ENCODE measurements at regions not wholly inside any gene's neighbourhood (a gene's known extent, or its start where the extent isn't known, plus 50 kb on each side); places are given as distances from the start of the nearest gene placed in this dataset.
A peak's percentile ranks its signal among the peaks of the same experiment; 100 is the strongest.
"Not testable (repeated sequence)": the region's sequence is repeated elsewhere in the genome, so short reads cannot be mapped to it uniquely, and the experiment has no call there.

- no peak for DNase-seq (ENCODE audit: low spot score)
Observed at GRCh38 chr9:134546746-134547145, 94.9 kb upstream of the COL5A1 start.

- DNase-seq (ENCODE audit: low spot score): no peak
Observed at GRCh38 chr9:134547161-134548100, 94.2 kb upstream of the COL5A1 start.

DNA sequence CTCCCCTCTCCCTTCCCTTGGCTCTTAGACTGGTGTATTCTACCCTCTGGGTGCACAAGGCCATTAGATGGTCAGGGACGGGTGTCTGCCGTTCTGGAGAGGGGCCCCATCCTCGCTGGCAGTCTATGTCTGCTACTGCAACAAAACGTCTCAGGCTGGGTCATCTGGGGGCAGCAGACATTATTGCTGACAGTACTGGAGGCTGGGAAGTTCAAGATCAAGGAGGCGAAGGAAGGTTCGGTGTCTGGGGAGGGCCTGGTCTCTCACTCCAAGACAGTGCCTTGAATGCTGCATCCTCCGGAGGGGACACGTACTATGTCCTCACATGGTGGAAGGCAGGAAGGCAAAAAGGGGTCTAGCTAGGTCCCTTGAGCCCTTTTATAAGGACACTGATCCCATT lies 93.4 kb upstream of the COL5A1 start:
- no peak for DNase-seq (ENCODE audit: low spot score)

GRCh38 chr9:134548618-134549017 lies 93.0 kb upstream of the COL5A1 start:
- DNase-seq (ENCODE audit: low spot score): no peak

GRCh38 chr9:134549336-134549735 lies 92.3 kb upstream of the COL5A1 start:
- DNase-seq (ENCODE audit: low spot score): no peak

DNA sequence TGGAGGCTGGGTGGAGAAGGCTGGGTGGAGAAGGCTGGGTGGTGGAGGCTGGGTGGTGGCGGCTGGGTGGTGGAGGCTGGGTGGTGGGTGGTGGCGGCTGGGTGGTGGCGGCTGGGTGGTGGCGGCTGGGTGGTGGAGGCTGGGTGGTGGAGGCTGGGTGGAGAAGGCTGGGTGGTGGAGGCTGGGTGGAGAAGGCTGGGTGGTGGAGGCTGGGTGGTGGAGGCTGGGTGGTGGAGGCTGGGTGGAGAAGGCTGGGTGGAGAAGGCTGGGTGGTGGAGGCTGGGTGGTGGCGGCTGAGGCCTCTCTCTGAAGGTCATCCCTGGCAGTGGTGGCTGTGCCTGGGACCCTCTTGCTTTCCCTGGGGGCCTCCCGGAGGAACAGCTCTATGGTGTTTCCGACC lies 91.5 kb upstream of the COL5A1 start:
- not testable (repeated sequence) for DNase-seq (ENCODE audit: low spot score)

GRCh38 chr9:134550584-134550983 lies 91.0 kb upstream of the COL5A1 start:
- no peak for DNase-seq (ENCODE audit: low spot score)

DNA sequence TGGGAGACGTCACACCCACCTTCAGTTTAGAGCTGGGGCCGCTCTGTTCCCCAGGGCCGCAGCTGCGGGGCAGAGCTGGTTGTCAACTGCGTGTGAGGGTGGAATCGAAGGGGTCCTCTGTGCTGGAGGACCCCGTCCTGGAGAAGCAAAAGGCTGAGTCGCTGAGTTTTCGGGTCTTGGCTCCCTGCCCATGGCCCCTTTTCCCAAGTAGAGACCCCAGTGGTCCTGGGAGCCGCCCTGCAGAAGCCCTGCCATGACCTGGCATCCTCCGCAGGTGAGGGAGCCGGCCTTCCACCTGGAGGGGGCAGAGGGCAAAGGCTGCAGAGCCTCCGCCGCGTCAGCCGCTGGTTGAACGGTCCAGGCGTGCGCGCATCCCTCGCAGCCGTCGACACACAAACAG lies 90.4 kb upstream of the COL5A1 start:
- no peak for DNase-seq (ENCODE audit: low spot score)

DNA sequence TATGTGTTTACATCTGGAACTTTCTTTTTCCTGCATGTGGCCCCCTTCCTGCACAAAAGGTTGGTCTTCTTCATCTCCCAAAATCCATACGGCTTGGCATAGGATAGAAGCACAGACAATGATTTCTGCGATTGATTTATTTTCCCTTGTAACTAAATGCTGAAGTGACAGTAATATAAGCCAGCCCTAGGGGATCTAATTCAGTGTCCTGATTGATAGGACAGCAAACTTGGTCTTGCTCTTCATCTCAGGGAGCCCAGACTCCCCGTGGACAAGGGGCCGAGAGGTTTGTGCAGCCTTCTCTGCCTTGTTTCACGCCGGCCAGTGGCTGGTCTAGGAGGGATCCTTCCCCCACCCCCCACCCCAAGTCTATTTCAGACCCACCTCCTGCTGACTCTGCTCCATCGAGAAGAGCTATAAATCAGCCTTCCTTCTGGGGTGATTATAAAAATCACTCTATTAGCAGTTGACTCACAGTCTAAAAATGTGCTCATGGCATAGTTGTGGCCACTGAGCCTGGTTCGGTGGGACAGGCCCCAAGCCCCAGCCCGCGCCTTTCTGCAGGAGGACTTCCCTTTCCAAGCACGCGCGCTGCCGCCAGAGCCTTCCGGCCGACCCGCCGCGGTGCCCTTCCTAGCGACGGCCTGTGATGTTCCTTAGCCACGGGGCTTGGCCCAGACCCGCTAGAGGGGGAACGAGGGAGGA lies 89.8 kb upstream of the COL5A1 start:
- peak; percentile 69 for DNase-seq (ENCODE audit: low spot score)

DNA sequence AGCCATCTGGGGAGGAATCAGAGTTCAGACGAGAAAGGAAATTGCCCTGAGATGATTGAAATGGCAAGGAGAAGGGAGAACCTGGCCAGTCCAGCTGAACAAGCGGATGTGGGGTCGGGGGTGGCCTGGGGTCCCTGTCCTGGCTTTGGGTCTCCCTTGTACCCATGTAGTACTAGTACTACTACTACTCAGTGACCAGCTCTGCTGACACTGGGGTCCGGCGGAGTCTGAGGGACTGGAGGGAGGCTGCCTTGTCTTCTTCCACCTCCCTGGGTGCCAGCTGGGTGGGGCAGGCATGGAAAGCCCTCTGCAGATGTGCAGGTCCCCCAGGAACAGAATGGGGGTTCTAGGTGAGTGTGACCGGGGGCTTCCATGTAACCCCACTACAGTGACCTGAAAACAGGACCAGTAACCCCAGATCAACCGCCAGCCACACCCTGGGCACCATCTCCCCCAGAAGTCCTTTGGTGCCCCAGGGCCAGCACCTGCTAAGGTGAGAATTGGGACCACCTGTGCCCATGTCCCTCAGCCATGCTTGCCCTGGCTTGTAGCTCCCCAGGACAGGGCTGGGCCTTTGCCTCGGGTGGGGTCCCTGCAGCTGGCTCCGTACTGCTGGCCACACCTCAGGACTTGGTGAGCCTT lies 89.1 kb upstream of the COL5A1 start:
- DNase-seq (ENCODE audit: low spot score): no peak

- no peak for DNase-seq (ENCODE audit: low spot score)
Observed at GRCh38 chr9:134553061-134553891, 88.3 kb upstream of the COL5A1 start.

GRCh38 chr9:134553996-134554372 lies 87.6 kb upstream of the COL5A1 start:
- no peak for DNase-seq (ENCODE audit: low spot score)

DNA sequence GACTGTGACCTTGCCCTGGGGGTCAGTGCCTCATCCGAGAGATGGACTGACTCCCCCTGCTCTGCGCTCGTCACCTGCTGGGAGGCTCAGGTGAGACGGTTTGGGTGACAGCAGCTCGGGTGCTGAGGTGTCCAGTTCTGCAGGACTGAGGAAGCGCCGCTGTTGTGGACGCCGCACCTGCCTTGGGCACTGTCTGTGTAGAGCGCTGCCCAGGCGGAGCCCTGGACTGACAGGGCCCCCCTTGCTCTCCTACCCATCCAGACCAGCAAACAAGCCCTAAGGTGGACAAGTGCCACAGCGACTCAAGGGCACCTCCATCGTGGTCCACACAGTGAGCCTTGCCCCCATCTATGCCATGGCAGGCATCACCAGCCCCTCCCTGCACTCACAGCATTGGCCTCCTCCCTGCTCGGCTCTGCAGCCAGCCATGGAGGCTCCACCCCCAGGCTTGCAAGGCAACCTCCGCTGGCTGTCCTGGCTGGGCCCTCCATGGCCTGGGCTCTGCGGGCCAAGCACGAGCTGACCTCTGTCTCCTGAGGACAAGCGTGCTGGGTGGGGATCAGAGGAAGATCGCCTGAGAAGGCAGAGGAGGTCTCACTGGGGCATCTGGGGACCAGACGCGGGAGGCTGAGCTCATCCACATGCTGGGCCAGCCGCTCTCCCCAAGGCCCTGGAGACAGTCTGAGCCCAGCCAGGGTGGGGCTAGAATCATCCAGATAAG lies 87.1 kb upstream of the COL5A1 start:
- no peak for DNase-seq (ENCODE audit: low spot score)

DNA sequence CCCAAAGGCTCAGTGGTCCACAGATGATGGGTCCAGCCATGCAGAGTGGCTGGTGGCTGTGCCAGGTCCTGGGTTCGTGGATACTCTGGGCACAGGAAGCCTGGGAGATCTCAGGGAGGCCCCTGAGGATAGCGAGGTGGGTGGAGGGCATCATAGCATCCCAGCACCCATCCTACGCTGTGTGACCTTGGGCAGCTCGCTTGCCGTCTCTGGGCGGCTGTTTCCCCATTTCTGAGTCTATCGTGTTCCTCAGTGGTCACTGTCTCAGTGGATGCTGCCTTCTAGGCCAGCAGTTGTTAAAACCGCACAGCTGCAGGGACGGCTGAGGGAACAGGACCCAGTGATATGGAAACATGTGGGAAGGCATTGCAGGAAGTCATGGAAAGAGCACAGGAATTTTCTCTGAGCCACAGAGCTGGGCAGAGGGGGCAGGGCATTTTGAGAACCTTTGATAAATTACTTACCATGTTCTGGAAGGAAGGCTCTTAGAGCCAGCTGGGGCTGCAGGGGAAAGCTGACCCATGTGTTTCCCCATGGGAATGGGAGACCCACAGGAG lies 86.4 kb upstream of the COL5A1 start:
- no peak for DNase-seq (ENCODE audit: low spot score)

DNA sequence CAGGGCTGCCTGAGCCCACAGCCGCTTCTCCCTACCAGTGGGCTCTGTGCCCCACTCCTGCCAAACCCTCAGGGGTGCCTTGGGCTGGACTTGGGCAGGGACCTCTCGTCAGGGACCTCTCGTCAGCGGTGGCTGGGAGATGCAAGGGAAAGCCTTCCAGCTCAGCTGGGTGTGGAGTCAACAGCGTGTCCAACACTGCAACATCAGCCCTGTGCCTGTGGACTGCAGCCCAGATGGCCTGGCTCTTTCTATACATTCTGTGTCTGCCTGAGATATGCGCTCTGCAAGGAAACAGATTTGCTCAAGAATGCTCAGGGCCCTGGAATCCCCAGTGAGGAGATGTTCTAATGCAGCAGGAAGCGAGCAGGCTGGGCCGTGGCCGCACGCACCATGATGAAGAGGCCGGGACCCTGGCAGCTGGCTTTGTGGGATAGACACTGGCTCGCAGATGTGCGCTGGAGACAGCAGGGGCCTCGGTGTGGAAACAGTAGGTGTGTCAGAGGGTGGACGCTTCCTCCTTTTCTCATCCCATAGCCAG lies 85.0 kb upstream of the COL5A1 start:
- no peak for DNase-seq (ENCODE audit: low spot score)

GRCh38 chr9:134557331-134557730 lies 84.3 kb upstream of the COL5A1 start:
- DNase-seq (ENCODE audit: low spot score): peak; percentile 80

GRCh38 chr9:134558124-134558905 lies 83.3 kb upstream of the COL5A1 start:
- no peak for DNase-seq (ENCODE audit: low spot score)

- DNase-seq (ENCODE audit: low spot score): no peak
Observed at GRCh38 chr9:134559013-134559412, 82.6 kb upstream of the COL5A1 start.

GRCh38 chr9:134560206-134560605 lies 81.4 kb upstream of the COL5A1 start:
- DNase-seq (ENCODE audit: low spot score): no peak

DNA sequence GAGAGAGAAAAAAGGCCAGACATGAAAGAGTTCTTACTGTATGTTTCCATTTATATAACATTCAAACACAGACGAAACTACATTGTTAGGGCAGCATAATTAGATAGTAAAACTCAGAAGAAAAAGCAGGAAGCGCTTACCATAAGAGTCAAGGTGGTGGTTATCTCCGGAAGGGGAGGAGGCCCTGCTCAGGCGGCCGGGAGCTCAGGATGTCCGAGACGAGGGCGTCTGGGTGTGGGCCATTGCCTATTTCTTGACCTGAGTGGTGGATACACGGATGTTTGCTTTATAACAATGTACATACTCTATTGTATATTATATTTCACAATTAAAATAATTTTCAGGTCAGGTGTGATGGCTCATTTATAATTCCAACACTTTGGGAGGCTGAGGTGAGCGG lies 80.9 kb upstream of the COL5A1 start:
- DNase-seq (ENCODE audit: low spot score): no peak
